IMR-90 (cell line): ENCODE measurements at regions not wholly inside any gene's neighbourhood (a gene's known extent, or its start where the extent isn't known, plus 50 kb on each side); places are given as distances from the start of the nearest gene placed in this dataset.

Experiments
- ATAC-seq: fragments of 200-7000 bp; cut with Tn5 transposase; 2 replicates; pipeline ENCODE4 v1.9.1; 2020; ENCODE audit warnings: low read depth, mild to moderate bottlenecking, moderate library complexity
- BruUV-seq: library from RNA; stranded (reverse); fragments of 400-500 nt; replicated peaks from 2 replicates; lab custom pipeline; 2021; lab: Mats Ljungman, UMichigan
- CTCF ChIA-PET: fragments of 300-600 bp; formaldehyde crosslinking; extraction: SDS; loops from one replicate; lab custom pipeline; 2021; ENCODE audit warnings: antibody characterized with exemption; lab: Yijun Ruan, JAX
- POLR2A ChIA-PET: fragments of 300-600 bp; sonication (Branson Sonifier 250); formaldehyde crosslinking; loops from one replicate; lab custom pipeline; 2022; ENCODE audit warnings: antibody characterized with exemption; ENCODE audit not compliant: unreplicated experiment; lab: Charles Lee
- DNase-seq: peaks from one replicate; pipeline ENCODE4 v3.0.0; 2013
- H2AFZ ChIP-seq: replicated peaks from 2 replicates; pipeline ENCODE3; 2013; ENCODE audit warnings: low read length, mild to moderate bottlenecking; ENCODE audit not compliant: poor library complexity
- H2AK5ac ChIP-seq: 2 replicates; pipeline ENCODE4 v1.6.1; 2013; ENCODE audit warnings: low read depth, low read length, inconsistent platforms
- H2AK9ac ChIP-seq: replicated peaks from 2 replicates; pipeline ENCODE3; 2013; ENCODE audit warnings: mild to moderate bottlenecking, low read depth, low read length, moderate library complexity; ENCODE audit not compliant: poor library complexity
- H2BK120ac ChIP-seq: 2 replicates; pipeline ENCODE4 v1.6.1; 2013; ENCODE audit warnings: low read depth, low read length, inconsistent platforms
- H2BK15ac ChIP-seq: 3 replicates; pipeline ENCODE4 v1.6.1; 2013; ENCODE audit warnings: low read depth, low read length, inconsistent platforms
- H2BK20ac ChIP-seq: 2 replicates; pipeline ENCODE4 v1.6.1; 2013; ENCODE audit warnings: low read depth, mild to moderate bottlenecking, inconsistent platforms, low read length, moderate library complexity
- H2BK5ac ChIP-seq: 2 replicates; pipeline ENCODE4 v1.6.1; 2013; ENCODE audit warnings: mild to moderate bottlenecking, low read depth, low read length, inconsistent platforms; ENCODE audit not compliant: poor library complexity, severe bottlenecking
- H3K14ac ChIP-seq: replicated peaks from 2 replicates; pipeline ENCODE4 v1.6.1; 2013; ENCODE audit warnings: low read depth, low read length, inconsistent platforms
- H3K18ac ChIP-seq: 2 replicates; pipeline ENCODE4 v1.6.1; 2013; ENCODE audit warnings: low read depth, low read length, control low read depth
- H3K23ac ChIP-seq: 2 replicates; pipeline ENCODE4 v1.6.1; 2013; ENCODE audit warnings: low read depth, low read length, inconsistent platforms
- H3K27ac ChIP-seq: 2 replicates; pipeline ENCODE4 v1.5.1; 2013; ENCODE audit warnings: mild to moderate bottlenecking, control low read depth, low read length; ENCODE audit not compliant: insufficient read depth
- H3K27me3 ChIP-seq: 2 replicates; pipeline ENCODE4 v1.6.1; 2013; ENCODE audit warnings: low read length; ENCODE audit not compliant: control insufficient read depth, insufficient read depth
- H3K36me3 ChIP-seq: 2 replicates; pipeline ENCODE4 v1.6.1; 2013; ENCODE audit warnings: low read length, mixed read lengths; ENCODE audit not compliant: control insufficient read depth, insufficient read depth
- H3K4ac ChIP-seq: 2 replicates; pipeline ENCODE4 v1.6.1; 2013; ENCODE audit warnings: low read depth, low read length, inconsistent platforms
- H3K4me1 ChIP-seq: 2 replicates; pipeline ENCODE4 v1.6.1; 2013; ENCODE audit warnings: low read length, mixed read lengths; ENCODE audit not compliant: control insufficient read depth, insufficient read depth
- H3K4me2 ChIP-seq: 2 replicates; pipeline ENCODE4 v1.6.1; 2013; ENCODE audit warnings: low read depth, mild to moderate bottlenecking, control low read depth, low read length, moderate library complexity
- H3K4me3 ChIP-seq: 2 replicates; pipeline ENCODE4 v1.5.1; 2013; ENCODE audit warnings: low read depth, mild to moderate bottlenecking, control low read depth, low read length, moderate library complexity; ENCODE audit not compliant: insufficient read depth
- H3K56ac ChIP-seq: 2 replicates; pipeline ENCODE4 v1.6.1; 2013; ENCODE audit warnings: low read length, inconsistent platforms; ENCODE audit not compliant: insufficient read depth; ENCODE audit errors: extremely low read depth
- H3K79me1 ChIP-seq, 2 experiments: 2 replicates each; pipeline ENCODE4 v1.6.1; 2013; ENCODE audit warnings: low read length in 2 of 2, inconsistent platforms in 1 of 2, low read depth in 1 of 2
- H3K9ac ChIP-seq: 2 replicates; pipeline ENCODE4 v1.6.1; 2013; ENCODE audit warnings: low read depth, low read length, control low read depth
- H3K9me1 ChIP-seq: 2 replicates; pipeline ENCODE4 v1.6.1; 2013; ENCODE audit warnings: low read length, inconsistent platforms; ENCODE audit not compliant: insufficient read depth
- H3K9me3 ChIP-seq: 2 replicates; pipeline ENCODE4 v1.6.1; 2013; ENCODE audit warnings: low read length; ENCODE audit not compliant: control insufficient read depth, insufficient read depth
- H4K20me1 ChIP-seq: 2 replicates; pipeline ENCODE4 v1.6.1; 2013; ENCODE audit warnings: low read length, inconsistent platforms; ENCODE audit not compliant: insufficient read depth
- H4K5ac ChIP-seq: 2 replicates; pipeline ENCODE4 v1.6.1; 2013; ENCODE audit warnings: mild to moderate bottlenecking, low read depth, low read length, control low read depth
- H4K8ac ChIP-seq, 2 experiments: 2 replicates each; pipeline ENCODE4 v1.6.1; 2013; ENCODE audit warnings: low read depth in 2 of 2, low read length in 2 of 2, control low read depth in 1 of 2, inconsistent platforms in 1 of 2
- H4K91ac ChIP-seq: 2 replicates; pipeline ENCODE4 v1.6.1; 2013; ENCODE audit warnings: low read depth, low read length, inconsistent platforms; ENCODE audit not compliant: insufficient read depth
- CEBPB ChIP-seq: IDR thresholded peaks from 2 replicates; pipeline ENCODE4 v1.6.1; 2012; ENCODE audit warnings: low read depth, low read length, improper control_type of control experiment
- CHD1 ChIP-seq: IDR thresholded peaks from 2 replicates; pipeline ENCODE4 v1.6.1; 2012; ENCODE audit warnings: low read depth, low read length, improper control_type of control experiment
- FOS ChIP-seq: fragments of 150-350 bp; IDR thresholded peaks from 2 replicates; pipeline ENCODE4 v1.6.1; 2016; ENCODE audit warnings: low read depth, low read length
- MAFK ChIP-seq: IDR thresholded peaks from 2 replicates; pipeline ENCODE4 v1.6.1; 2012; ENCODE audit warnings: low read depth, low read length, improper control_type of control experiment
- MAZ ChIP-seq: IDR thresholded peaks from 2 replicates; pipeline ENCODE4 v1.6.1; 2012; ENCODE audit warnings: low read depth, mild to moderate bottlenecking, low read length, improper control_type of control experiment, moderate library complexity, borderline replicate concordance
- NFE2L2 ChIP-seq: fragments of 150-350 bp; IDR thresholded peaks from 2 replicates; pipeline ENCODE4 v1.6.1; 2016; ENCODE audit warnings: low read depth, mild to moderate bottlenecking, low read length
- RAD21 ChIP-seq: IDR thresholded peaks from 2 replicates; pipeline ENCODE4 v1.6.1; 2012; ENCODE audit warnings: low read length, improper control_type of control experiment
- RFX5 ChIP-seq: IDR thresholded peaks from 2 replicates; pipeline ENCODE4 v1.8.0; 2012; ENCODE audit warnings: low read depth, mild to moderate bottlenecking, low read length, moderate library complexity
- SMC3 ChIP-seq: fragments of 150-350 bp; IDR thresholded peaks from 2 replicates; pipeline ENCODE4 v1.6.1; 2016; ENCODE audit warnings: low read depth, mild to moderate bottlenecking, antibody characterized with exemption, low read length, moderate library complexity
- WGBS, 2 experiments: methylation state at CpG; one replicate each; pipeline versions ENCODE4 v1.1.5 to v1.1.7; 2013; ENCODE audit warnings: missing lambda C conversion rate in 2 of 2; ENCODE audit not compliant: insufficient read length in 1 of 2; ENCODE audit errors: extremely low coverage in 2 of 2; 5-methylcytosine and 5-hydroxymethylcytosine counted together
- dilution Hi-C: fragments of 300-500 bp; cut with HindIII; formaldehyde crosslinking; loops from one replicate; pipeline ENCODE4 v1.14.3; 2018; ENCODE audit warnings: low sequenced_read_pairs; ENCODE audit not compliant: unreplicated experiment
- in situ Hi-C: fragments of 300-500 bp; cut with MboI; formaldehyde crosslinking; loops from 3 replicates; pipeline ENCODE4 v1.14.3; 2019; ENCODE audit warnings: low sequenced_read_pairs, inconsistent platforms, mixed read lengths
- intact Hi-C: fragments of 100-400 bp; cut with micrococcal nuclease; formaldehyde crosslinking; loops from 2 replicates; pipeline ENCODE4 v1.10.0; 2022
- TF ChIP-seq, protein P1 (sequence below): conservative IDR thresholded peaks from 2 replicates; pipeline ENCODE4 v1.5.1; 2012; ENCODE audit warnings: mild to moderate bottlenecking, low read depth, low read length, improper control_type of control experiment
- TF ChIP-seq, protein P2 (sequence below): fragments of 150-350 bp; IDR thresholded peaks from 2 replicates; pipeline ENCODE4 v1.6.1; 2017; ENCODE audit warnings: mild to moderate bottlenecking, antibody characterized with exemption, low read length, low read depth

DNA sequence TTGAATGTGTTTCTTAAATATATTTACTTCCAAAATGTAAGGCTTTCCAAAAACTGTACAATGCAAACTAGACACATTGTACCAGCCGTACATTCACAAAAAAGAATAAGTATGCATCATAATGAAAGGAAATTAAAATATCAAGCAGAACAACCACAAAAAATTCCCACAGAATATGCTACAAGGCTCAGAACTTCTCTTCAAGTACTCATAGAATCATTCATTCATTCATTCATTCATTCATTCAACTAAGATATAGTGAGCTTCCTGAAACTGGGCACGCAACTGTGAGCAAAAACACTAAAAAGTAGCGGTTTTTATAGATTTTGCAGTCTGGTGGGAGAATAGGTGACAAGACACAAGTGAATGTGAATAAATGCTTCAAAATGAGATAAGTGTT lies 690.1 kb downstream of the KCNA4 start:
- dilution Hi-C loops, result no loop called here
- TF ChIP-seq MAZ (no peak), CHD1 (no peak), SMC3 (no peak), CEBPB (no peak), RFX5 (no peak), NFE2L2 (no peak), FOS (no peak), MAFK (no peak), RAD21 (no peak)
- TF ChIP-seq, protein P1, sequence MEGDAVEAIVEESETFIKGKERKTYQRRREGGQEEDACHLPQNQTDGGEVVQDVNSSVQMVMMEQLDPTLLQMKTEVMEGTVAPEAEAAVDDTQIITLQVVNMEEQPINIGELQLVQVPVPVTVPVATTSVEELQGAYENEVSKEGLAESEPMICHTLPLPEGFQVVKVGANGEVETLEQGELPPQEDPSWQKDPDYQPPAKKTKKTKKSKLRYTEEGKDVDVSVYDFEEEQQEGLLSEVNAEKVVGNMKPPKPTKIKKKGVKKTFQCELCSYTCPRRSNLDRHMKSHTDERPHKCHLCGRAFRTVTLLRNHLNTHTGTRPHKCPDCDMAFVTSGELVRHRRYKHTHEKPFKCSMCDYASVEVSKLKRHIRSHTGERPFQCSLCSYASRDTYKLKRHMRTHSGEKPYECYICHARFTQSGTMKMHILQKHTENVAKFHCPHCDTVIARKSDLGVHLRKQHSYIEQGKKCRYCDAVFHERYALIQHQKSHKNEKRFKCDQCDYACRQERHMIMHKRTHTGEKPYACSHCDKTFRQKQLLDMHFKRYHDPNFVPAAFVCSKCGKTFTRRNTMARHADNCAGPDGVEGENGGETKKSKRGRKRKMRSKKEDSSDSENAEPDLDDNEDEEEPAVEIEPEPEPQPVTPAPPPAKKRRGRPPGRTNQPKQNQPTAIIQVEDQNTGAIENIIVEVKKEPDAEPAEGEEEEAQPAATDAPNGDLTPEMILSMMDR, result no peak
- TF ChIP-seq, protein P2, sequence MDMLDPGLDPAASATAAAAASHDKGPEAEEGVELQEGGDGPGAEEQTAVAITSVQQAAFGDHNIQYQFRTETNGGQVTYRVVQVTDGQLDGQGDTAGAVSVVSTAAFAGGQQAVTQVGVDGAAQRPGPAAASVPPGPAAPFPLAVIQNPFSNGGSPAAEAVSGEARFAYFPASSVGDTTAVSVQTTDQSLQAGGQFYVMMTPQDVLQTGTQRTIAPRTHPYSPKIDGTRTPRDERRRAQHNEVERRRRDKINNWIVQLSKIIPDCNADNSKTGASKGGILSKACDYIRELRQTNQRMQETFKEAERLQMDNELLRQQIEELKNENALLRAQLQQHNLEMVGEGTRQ, result no peak
- peak overlapping the region; percentile 14 to 82; a peak in 3 of 4 replicates for H4K8ac ChIP-seq
- peak overlapping the region; percentile 75; the same call in 1 of the 2 replicates for H3K4ac ChIP-seq
- no peak overlapping the region for H3K56ac ChIP-seq
- peak overlapping the region; percentile 98 for H3K18ac ChIP-seq
- 0 out of 4 replicates have a peak, but pooled peaks cover 0 to 3% of the 10 kb centered on the region in 2 experiments for H3K79me1 ChIP-seq
- WGBS, 2 experiments, result 100% methylated on average over 2 of the region's 3 CpGs; no CpG with 5 or more reads in 1 of the 2 experiments
- peak overlapping the region; percentile 99; the same call in 1 of the 2 replicates for H4K5ac ChIP-seq
- peak overlapping the region; percentile 83; the same call in 1 of the 2 replicates for H3K27ac ChIP-seq
- DNase-seq (no peak), ATAC-seq (no peak)
- intact Hi-C loops, result loop anchor here (5.0 kb wide), 2 partner anchors 154 to 304 kb away; no protein-coding TSS in a partner anchor
- in situ Hi-C loops, result loop anchor here (10.0 to 25.0 kb wide), 3 partner anchors 152 to 1814 kb away; partner anchors contain the start of gene LIN7C
- H2BK5ac ChIP-seq, result peak overlapping the region; percentile 93
- peak overlapping the region; percentile 93 for H2BK120ac ChIP-seq
- no peak overlapping the region for H3K23ac ChIP-seq
- BruUV-seq, result no TSS peak
- CTCF ChIA-PET, result no interaction called here
- no peaks in the 10 kb centered on the region; the same call in 1 of the 2 replicates for H3K9me1 ChIP-seq
- peaks cover 14% of the 10 kb centered on the region for H3K4me1 ChIP-seq
- H2AFZ ChIP-seq, result no peak overlapping the region
- no peak overlapping the region for H3K9ac ChIP-seq
- POLR2A ChIA-PET, result no interaction called here
- no peak overlapping the region for H3K4me2 ChIP-seq
- no peak overlapping the region for H3K4me3 ChIP-seq
- no peaks in the 10 kb centered on the region for H4K20me1 ChIP-seq
- H3K36me3 ChIP-seq, result no peaks in the 10 kb centered on the region; the same call in 1 of the 2 replicates
- H2BK15ac ChIP-seq, result peak overlapping the region; percentile 45; the same call in 1 of the 3 replicates
- no peak overlapping the region for H3K14ac ChIP-seq
- H2BK20ac ChIP-seq, result peak overlapping the region; percentile 77
- no peaks in the 10 kb centered on the region for H3K9me3 ChIP-seq
- H2AK9ac ChIP-seq, result no peak overlapping the region
- H3K27me3 ChIP-seq, result no peaks in the 10 kb centered on the region
- H4K91ac ChIP-seq, result peak overlapping the region; percentile 88
- peak overlapping the region; percentile 32 for H2AK5ac ChIP-seq
